BE2C (cell line): ENCODE measurements at regions not wholly inside any gene's neighbourhood (a gene's known extent, or its start where the extent isn't known, plus 50 kb on each side); places are given as distances from the start of the nearest gene placed in this dataset.

Experiments
- DNase-seq: peaks from one replicate; pipeline ENCODE4 v3.0.0-alpha.2; 2020
- H3K27me3 ChIP-seq: fragments of 250-450 bp; sonication (Bioruptor Pico); 2 replicates; pipeline ENCODE4 v1.5.1; 2020; ENCODE audit warnings: mild to moderate bottlenecking
- H3K36me3 ChIP-seq: fragments of 250-450 bp; sonication (Bioruptor Pico); 2 replicates; pipeline ENCODE4 v1.5.1; 2020; ENCODE audit warnings: mild to moderate bottlenecking
- H3K4me1 ChIP-seq: fragments of 250-450 bp; sonication (Bioruptor Pico); 2 replicates; pipeline ENCODE4 v1.5.1; 2020
- H3K4me3 ChIP-seq: 2 replicates; pipeline ENCODE4 v1.5.1; 2011; ENCODE audit warnings: low read depth, low read length
- H3K9me3 ChIP-seq: fragments of 250-450 bp; sonication (Bioruptor Pico); 2 replicates; pipeline ENCODE4 v1.5.1; 2020
- CTCF ChIP-seq: IDR thresholded peaks from 2 replicates; pipeline ENCODE4 v1.5.1; 2012; ENCODE audit warnings: mild to moderate bottlenecking, low read depth, low read length

GRCh38 chr22:49406047-49406650 lies 421.5 kb downstream of the BRD1 start:
- no peaks in the 10 kb centered on the region for H3K36me3 ChIP-seq
- no peaks in the 10 kb centered on the region for H3K9me3 ChIP-seq
- no peak for DNase-seq
- H3K4me3 ChIP-seq, result no peak overlapping the region
- H3K27me3 ChIP-seq, result no peaks in the 10 kb centered on the region
- TF ChIP-seq CTCF, result no peak
- no peaks in the 10 kb centered on the region for H3K4me1 ChIP-seq

- TF ChIP-seq CTCF, result no peak
- H3K36me3 ChIP-seq, result no peaks in the 10 kb centered on the region
- DNase-seq, result no peak
- H3K4me3 ChIP-seq, result no peak overlapping the region
- H3K27me3 ChIP-seq, result no peaks in the 10 kb centered on the region
- H3K9me3 ChIP-seq, result no peaks in the 10 kb centered on the region
- no peaks in the 10 kb centered on the region for H3K4me1 ChIP-seq
These were observed 422.1 kb downstream of the BRD1 start for GRCh38 chr22:49405590-49405989.

DNA sequence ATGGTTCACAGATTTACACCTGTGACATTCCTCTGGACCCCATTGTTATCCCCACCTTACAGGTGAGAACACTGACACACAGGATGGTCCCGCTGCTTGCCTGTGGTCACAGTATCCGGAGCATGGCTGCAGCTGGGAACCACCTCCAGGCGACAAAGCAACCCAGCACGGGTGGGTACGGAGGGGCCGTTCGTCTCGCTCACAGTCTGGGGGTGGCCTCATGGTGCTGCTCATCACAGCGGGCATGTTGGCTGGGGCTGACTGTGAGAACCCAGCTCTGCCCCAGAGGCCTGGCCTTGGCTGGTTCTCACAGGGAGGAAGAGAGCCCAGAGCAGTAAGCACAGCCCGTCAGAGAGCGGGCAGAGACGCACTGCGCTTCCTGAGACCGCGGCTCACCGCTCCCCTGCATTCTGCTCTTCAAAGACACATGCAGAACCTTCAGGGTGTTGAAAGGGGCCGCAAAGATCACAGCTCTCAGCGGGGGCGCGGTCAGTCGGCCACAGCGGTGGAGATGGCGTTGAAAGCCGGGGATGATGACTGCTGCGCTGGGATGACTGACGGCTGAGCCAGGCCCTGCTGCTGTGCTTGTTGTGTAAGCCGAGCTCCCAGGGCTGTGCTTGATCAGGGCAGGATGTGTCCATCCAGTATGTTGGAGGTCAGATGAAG lies 423.0 kb downstream of the BRD1 start:
- Histone ChIP-seq H3K4me3 (no peak overlapping the region), H3K9me3 (no peaks in the 10 kb centered on the region), H3K4me1 (no peaks in the 10 kb centered on the region), H3K27me3 (no peaks in the 10 kb centered on the region), H3K36me3 (no peaks in the 10 kb centered on the region)
- no peak for DNase-seq
- TF ChIP-seq CTCF, result no peak

GRCh38 chr22:49404020-49404419 lies 423.7 kb downstream of the BRD1 start:
- Histone ChIP-seq H3K4me1 (no peaks in the 10 kb centered on the region), H3K9me3 (no peaks in the 10 kb centered on the region), H3K4me3 (no peak overlapping the region), H3K27me3 (no peaks in the 10 kb centered on the region), H3K36me3 (no peaks in the 10 kb centered on the region)
- TF ChIP-seq CTCF, result no peak
- DNase-seq, result no peak

DNA sequence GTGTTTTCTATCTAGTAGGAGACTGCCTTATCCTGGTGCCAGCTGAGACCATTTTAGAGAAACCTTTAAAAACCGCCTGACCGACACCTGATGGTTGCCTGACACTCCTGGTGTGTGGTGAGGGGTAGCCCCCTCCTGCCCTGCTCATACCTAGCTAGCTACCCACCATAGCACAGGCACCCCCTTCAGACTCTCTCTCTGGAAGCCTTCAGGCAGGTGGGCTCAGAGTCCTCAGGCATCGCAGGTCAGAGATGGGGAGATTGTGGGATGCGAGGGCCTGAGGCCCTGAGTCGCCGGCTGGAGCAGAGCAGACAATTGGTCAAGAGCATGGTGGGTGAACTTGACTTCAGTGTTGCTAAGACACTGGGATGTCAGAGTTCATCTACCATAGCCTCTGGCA lies 424.6 kb downstream of the BRD1 start:
- no peak overlapping the region for H3K4me3 ChIP-seq
- no peak for TF ChIP-seq CTCF
- no peaks in the 10 kb centered on the region for H3K9me3 ChIP-seq
- no peaks in the 10 kb centered on the region for H3K36me3 ChIP-seq
- no peak for DNase-seq
- H3K4me1 ChIP-seq, result no peaks in the 10 kb centered on the region
- H3K27me3 ChIP-seq, result no peaks in the 10 kb centered on the region

DNA sequence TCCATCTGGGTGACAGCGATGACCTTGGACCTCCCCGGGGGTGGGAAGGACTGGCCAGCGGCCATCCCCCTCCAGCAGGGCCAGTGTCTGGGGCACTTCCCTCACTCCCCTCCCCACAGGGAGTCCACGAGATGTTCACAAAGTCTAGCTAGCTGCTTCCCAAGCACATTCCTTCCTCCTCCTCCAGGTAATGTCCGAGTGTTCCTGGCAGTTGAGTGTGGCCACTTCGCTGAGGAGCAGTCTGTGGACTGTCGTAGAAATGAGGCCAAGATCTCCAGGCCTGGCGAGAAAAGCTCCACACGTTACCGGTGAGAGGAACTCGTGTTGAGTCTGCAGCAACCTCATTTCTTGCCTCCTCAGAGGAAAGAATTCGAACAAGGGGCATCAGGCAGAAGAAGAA lies 425.5 kb downstream of the BRD1 start:
- no peaks in the 10 kb centered on the region for H3K27me3 ChIP-seq
- no peak overlapping the region for H3K4me3 ChIP-seq
- DNase-seq, result no peak
- H3K36me3 ChIP-seq, result no peaks in the 10 kb centered on the region
- no peak for TF ChIP-seq CTCF
- H3K4me1 ChIP-seq, result no peaks in the 10 kb centered on the region
- H3K9me3 ChIP-seq, result no peaks in the 10 kb centered on the region
